ENCODE measurements at regions not wholly inside any gene's neighbourhood (a gene's known extent, or its start where the extent isn't known, plus 50 kb on each side); places are given as distances from the start of the nearest gene placed in this dataset.

DNA sequence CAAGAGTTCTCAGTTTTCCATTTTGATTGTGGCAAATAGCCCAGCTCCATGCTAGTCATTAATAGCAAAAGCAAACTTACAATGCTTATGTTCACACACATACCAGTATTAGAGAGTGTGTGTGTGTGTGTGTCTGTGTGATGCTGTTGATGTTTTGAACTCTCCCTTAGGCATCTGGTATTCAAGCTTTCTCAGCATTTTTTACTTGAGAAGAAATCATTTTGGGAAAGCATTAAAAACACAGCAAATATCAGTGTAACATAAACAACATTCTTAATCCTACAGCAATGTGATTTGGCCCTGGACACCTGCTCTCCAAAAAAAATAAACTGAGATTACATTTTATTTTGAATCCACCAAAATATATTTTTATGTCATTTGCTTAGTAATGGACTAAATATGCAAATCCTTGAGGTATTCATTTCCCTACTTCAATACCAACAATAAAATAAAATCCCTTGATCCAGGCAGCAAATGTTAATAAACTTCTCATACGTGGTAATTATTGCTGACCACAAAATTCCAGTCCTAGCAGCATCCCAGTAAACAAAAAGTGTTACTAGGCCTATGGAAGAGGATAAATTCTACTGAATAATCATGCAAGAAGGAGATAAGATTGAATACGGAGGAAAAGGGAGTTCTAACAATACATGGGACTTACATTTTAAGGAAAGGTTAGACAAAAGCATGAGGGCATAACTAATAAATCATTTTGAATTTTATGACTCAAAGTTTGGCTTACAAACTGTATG is 249.5 kb upstream of the CLEC14A start:
- no peak overlapping the region for H3K4me3 ChIP-seq (replicated peaks; ENCODE audit: low read depth, low read length)
- no peak for DNase-seq (ENCODE audit: extremely low read depth, insufficient read length)
- TF ChIP-seq, protein P1, sequence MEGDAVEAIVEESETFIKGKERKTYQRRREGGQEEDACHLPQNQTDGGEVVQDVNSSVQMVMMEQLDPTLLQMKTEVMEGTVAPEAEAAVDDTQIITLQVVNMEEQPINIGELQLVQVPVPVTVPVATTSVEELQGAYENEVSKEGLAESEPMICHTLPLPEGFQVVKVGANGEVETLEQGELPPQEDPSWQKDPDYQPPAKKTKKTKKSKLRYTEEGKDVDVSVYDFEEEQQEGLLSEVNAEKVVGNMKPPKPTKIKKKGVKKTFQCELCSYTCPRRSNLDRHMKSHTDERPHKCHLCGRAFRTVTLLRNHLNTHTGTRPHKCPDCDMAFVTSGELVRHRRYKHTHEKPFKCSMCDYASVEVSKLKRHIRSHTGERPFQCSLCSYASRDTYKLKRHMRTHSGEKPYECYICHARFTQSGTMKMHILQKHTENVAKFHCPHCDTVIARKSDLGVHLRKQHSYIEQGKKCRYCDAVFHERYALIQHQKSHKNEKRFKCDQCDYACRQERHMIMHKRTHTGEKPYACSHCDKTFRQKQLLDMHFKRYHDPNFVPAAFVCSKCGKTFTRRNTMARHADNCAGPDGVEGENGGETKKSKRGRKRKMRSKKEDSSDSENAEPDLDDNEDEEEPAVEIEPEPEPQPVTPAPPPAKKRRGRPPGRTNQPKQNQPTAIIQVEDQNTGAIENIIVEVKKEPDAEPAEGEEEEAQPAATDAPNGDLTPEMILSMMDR (IDR thresholded peaks at IDR 0.05; ENCODE audit: insufficient read depth, low read length, poor library complexity, severe bottlenecking): no peak

DNA sequence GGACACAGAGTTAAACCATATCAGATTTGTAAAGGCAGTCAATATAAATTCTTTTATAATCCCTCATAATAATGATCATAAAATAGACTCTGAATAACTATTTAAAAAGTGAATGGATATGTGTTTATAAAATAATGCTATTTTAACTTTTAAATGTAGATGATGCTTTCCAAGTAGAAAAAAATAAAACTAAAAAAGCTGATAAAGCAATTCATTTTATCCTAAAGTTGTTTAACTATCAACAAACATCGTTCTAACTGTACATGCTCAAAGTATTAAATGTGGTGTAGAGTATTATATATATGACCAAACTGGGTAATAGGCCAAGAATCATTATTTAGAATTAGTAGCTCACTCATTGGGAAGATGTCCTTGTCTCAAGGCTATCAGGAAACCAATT is 248.3 kb upstream of the CLEC14A start:
- Histone ChIP-seq H3K27me3 (replicated peaks; ENCODE audit: control insufficient read depth, insufficient read depth, low read length) (no peaks in the 10 kb centered on the region), H3K4me3 (replicated peaks; ENCODE audit: low read depth, low read length) (no peak overlapping the region), H3K36me3 (ENCODE audit: control insufficient read depth, insufficient read depth, low read length) (no peaks in the 10 kb centered on the region)
- DNase-seq (ENCODE audit: extremely low read depth, insufficient read length): no peak
- TF ChIP-seq, protein P1 (IDR thresholded peaks at IDR 0.05; ENCODE audit: insufficient read depth, low read length, poor library complexity, severe bottlenecking): no peak

More for the DNA sequence above, 249.5 kb upstream of the CLEC14A start:
- H3K36me3 ChIP-seq (ENCODE audit: control insufficient read depth, insufficient read depth, low read length): no peaks in the 10 kb centered on the region
- no peaks in the 10 kb centered on the region for H3K27me3 ChIP-seq (replicated peaks; ENCODE audit: control insufficient read depth, insufficient read depth, low read length)

DNA sequence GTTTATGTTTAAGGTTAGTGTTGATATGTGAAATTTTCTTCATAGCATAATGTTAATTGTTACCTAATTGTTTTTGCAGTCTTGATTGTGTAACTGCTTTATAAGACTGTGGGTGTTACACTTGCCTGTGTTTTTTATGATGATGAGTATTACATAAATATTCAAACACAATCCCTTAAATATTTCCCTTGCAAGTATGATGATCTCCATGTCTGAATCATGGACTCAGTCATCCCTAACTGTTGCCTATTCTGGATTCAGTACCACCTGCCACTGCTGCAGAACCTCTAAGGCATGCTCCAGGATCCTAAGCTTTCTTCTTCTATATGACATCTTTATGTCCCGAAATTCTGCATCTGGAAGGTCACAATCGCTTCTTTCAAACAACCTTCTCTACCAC is 246.3 kb upstream of the CLEC14A start:
- no peaks in the 10 kb centered on the region for H3K36me3 ChIP-seq (ENCODE audit: control insufficient read depth, insufficient read depth, low read length)
- DNase-seq (ENCODE audit: extremely low read depth, insufficient read length): no peak
- no peaks in the 10 kb centered on the region for H3K27me3 ChIP-seq (replicated peaks; ENCODE audit: control insufficient read depth, insufficient read depth, low read length)
- TF ChIP-seq, protein P1 (IDR thresholded peaks at IDR 0.05; ENCODE audit: insufficient read depth, low read length, poor library complexity, severe bottlenecking): no peak
- no peak overlapping the region for H3K4me3 ChIP-seq (replicated peaks; ENCODE audit: low read depth, low read length)

DNA sequence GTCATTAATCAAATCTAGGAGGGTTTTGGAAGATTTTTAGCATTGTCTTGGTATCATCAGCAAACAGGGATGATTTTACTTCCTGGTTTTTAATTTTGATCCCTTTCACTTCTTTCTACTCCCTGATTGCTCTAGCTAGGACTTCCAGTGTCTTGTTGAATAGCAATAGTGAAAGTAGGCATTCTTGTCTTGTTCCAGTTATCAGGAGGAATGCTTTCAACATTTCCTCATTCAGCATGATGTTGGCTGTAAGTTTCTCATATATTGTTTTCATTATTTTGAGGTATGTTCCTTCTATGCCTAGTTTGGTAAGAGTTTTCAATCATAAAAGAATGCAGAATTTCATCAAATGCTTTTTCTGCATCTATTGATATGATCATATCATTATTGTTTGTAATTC is 244.2 kb upstream of the CLEC14A start:
- no peak overlapping the region for H3K4me3 ChIP-seq (replicated peaks; ENCODE audit: low read depth, low read length)
- DNase-seq (ENCODE audit: extremely low read depth, insufficient read length): no peak
- TF ChIP-seq, protein P1 (IDR thresholded peaks at IDR 0.05; ENCODE audit: insufficient read depth, low read length, poor library complexity, severe bottlenecking): no peak
- H3K27me3 ChIP-seq (replicated peaks; ENCODE audit: control insufficient read depth, insufficient read depth, low read length): no peaks in the 10 kb centered on the region
- H3K36me3 ChIP-seq (ENCODE audit: control insufficient read depth, insufficient read depth, low read length): no peaks in the 10 kb centered on the region

DNA sequence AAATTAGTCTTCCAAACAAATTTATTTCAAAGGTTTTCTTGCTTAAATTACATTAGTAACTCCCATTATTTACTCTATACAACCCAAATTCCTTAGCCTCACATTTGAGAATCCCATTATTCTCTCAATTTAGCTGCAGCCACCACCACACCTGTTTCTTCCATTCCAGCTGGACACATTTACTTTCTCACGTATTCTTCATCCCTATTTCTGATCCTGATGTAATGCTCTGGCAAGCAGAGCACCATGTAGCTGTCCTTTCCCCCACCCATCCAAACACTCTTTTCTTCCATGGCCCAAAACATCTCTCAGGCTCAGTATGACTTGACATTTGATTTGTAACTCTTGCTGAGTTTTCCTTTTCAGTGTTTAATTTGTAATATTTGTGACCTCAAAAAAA is 240.2 kb upstream of the CLEC14A start:
- DNase-seq (ENCODE audit: extremely low read depth, insufficient read length): no peak
- H3K4me3 ChIP-seq (replicated peaks; ENCODE audit: low read depth, low read length): no peak overlapping the region
- H3K36me3 ChIP-seq (ENCODE audit: control insufficient read depth, insufficient read depth, low read length): no peaks in the 10 kb centered on the region
- H3K27me3 ChIP-seq (replicated peaks; ENCODE audit: control insufficient read depth, insufficient read depth, low read length): no peaks in the 10 kb centered on the region
- TF ChIP-seq, protein P1 (IDR thresholded peaks at IDR 0.05; ENCODE audit: insufficient read depth, low read length, poor library complexity, severe bottlenecking): no peak

Data from GM06990 (cell line).